ENCODE measurements at regions not wholly inside any gene's neighbourhood (a gene's known extent, or its start where the extent isn't known, plus 50 kb on each side); places are given as distances from the start of the nearest gene placed in this dataset.

- TF ChIP-seq ZNF407 (CRISPR knock-in tag; IDR thresholded peaks at IDR 0.05; ENCODE audit: not compliant biosample characterization) (no peak), ARID5B (CRISPR knock-in tag; IDR thresholded peaks at IDR 0.05) (no peak)
Measured at GRCh38 chr12:4133636-4134447, 139.7 kb upstream of the CCND2 start (continued).
